Mammary epithelial cell (primary cell): ENCODE measurements at regions not wholly inside any gene's neighbourhood (a gene's known extent, or its start where the extent isn't known, plus 50 kb on each side); places are given as distances from the start of the nearest gene placed in this dataset.
A peak's percentile ranks its signal among the peaks of the same experiment; 100 is the strongest.

Experiments
- EZH2 ChIP-seq: IDR thresholded peaks from 2 replicates; pipeline ENCODE4 v1.6.1; 2012; ENCODE audit warnings: low read length, inconsistent platforms, borderline replicate concordance
- TF ChIP-seq, protein P1 (sequence below), 2 donors: IDR thresholded peaks in 1 of 2; conservative IDR thresholded peaks in 1 of 2; 2 replicates each; pipeline ENCODE4 v1.5.1; 2011 to 2012; ENCODE audit warnings: inconsistent platforms in 2 of 2, low read length in 2 of 2, mild to moderate bottlenecking in 2 of 2, control low read depth in 1 of 2, low read depth in 1 of 2; ENCODE audit not compliant: insufficient read depth in 1 of 2; ENCODE audit errors: extremely low read depth in 1 of 2

- TF ChIP-seq EZH2, result no peak
- TF ChIP-seq, protein P1, sequence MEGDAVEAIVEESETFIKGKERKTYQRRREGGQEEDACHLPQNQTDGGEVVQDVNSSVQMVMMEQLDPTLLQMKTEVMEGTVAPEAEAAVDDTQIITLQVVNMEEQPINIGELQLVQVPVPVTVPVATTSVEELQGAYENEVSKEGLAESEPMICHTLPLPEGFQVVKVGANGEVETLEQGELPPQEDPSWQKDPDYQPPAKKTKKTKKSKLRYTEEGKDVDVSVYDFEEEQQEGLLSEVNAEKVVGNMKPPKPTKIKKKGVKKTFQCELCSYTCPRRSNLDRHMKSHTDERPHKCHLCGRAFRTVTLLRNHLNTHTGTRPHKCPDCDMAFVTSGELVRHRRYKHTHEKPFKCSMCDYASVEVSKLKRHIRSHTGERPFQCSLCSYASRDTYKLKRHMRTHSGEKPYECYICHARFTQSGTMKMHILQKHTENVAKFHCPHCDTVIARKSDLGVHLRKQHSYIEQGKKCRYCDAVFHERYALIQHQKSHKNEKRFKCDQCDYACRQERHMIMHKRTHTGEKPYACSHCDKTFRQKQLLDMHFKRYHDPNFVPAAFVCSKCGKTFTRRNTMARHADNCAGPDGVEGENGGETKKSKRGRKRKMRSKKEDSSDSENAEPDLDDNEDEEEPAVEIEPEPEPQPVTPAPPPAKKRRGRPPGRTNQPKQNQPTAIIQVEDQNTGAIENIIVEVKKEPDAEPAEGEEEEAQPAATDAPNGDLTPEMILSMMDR (conservative IDR thresholded peaks at IDR 0.05 in 1 of 2, IDR thresholded peaks at IDR 0.05 in 1 of 2; ENCODE audit: extremely low read depth in 1 of 2, insufficient read depth in 1 of 2, low read depth in 1 of 2, low read length in 2 of 2), result peak; percentile 58 to 68
Observed at GRCh38 chr4:52234561-52235440, 183.7 kb downstream of the SPATA18 start.
